ENCODE measurements at regions not wholly inside any gene's neighbourhood (a gene's known extent, or its start where the extent isn't known, plus 50 kb on each side); places are given as distances from the start of the nearest gene placed in this dataset.

DNA sequence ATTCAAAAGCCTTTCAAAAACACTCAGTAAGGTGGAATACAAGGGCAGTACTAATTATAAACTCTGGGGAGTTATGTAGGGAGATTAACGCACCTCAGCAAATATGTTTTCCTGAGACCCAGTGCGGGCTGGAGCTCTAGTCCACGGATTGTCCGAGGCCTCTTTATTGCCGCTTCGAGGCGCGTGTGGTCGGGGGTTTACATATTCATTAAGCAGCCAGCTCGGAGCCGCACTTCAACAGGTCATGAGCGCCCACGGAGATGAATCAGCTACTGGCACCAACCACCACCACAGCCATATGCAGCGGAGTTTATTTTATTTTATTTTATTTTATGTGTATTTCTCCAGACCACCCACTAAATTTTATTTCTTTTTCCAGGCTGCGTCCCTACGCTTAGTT lies 195.9 kb upstream of the ADARB2 start:
- H3K27me3 Mint-ChIP-seq = peaks cover 5% of the 10 kb centered on the region

DNA sequence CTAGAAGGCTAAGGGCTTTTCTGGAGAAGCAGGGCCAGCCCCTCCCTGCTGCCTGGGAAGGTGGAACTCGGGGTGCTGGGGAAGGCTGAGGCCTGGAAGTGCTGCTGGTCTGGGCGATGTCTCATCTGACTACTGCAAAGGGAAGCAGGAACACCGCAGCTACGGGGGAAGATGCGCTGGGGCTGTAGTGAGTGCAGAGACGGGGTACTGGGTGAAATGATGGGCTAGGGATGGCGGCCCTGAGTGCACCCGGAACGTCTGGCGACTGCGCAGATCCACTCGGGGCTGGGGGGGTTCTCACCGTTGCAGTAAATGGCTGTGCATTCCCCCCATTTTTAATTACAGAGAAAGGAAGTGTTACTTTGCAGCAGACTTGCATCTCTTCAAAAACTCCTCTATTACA lies 195.4 kb upstream of the ADARB2 start:
- no peaks in the 10 kb centered on the region for H3K9me3 Mint-ChIP-seq (ENCODE audit: low read depth)
- peaks cover 5% of the 10 kb centered on the region for H3K27me3 Mint-ChIP-seq
- H3K27ac Mint-ChIP-seq = no peak overlapping the region
- H3K36me3 Mint-ChIP-seq (ENCODE audit: insufficient read depth) = no peaks in the 10 kb centered on the region
- H3K4me1 Mint-ChIP-seq (ENCODE audit: low read depth) = no peaks in the 10 kb centered on the region
- TF ChIP-seq, protein P1, sequence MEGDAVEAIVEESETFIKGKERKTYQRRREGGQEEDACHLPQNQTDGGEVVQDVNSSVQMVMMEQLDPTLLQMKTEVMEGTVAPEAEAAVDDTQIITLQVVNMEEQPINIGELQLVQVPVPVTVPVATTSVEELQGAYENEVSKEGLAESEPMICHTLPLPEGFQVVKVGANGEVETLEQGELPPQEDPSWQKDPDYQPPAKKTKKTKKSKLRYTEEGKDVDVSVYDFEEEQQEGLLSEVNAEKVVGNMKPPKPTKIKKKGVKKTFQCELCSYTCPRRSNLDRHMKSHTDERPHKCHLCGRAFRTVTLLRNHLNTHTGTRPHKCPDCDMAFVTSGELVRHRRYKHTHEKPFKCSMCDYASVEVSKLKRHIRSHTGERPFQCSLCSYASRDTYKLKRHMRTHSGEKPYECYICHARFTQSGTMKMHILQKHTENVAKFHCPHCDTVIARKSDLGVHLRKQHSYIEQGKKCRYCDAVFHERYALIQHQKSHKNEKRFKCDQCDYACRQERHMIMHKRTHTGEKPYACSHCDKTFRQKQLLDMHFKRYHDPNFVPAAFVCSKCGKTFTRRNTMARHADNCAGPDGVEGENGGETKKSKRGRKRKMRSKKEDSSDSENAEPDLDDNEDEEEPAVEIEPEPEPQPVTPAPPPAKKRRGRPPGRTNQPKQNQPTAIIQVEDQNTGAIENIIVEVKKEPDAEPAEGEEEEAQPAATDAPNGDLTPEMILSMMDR (IDR thresholded peaks at IDR 0.05; ENCODE audit: unreplicated experiment) = no peak
- no peak for DNase-seq (ENCODE audit: low spot score, unreplicated experiment)
- H3K4me3 Mint-ChIP-seq (ENCODE audit: low read depth) = no peak overlapping the region

More for the DNA sequence above, 195.9 kb upstream of the ADARB2 start:
- no peaks in the 10 kb centered on the region for H3K9me3 Mint-ChIP-seq (ENCODE audit: low read depth)
- H3K4me3 Mint-ChIP-seq (ENCODE audit: low read depth) = no peak overlapping the region
- DNase-seq (ENCODE audit: low spot score, unreplicated experiment) = no peak
- TF ChIP-seq, protein P1 (IDR thresholded peaks at IDR 0.05; ENCODE audit: unreplicated experiment) = no peak
- no peak overlapping the region for H3K27ac Mint-ChIP-seq
- no peaks in the 10 kb centered on the region for H3K4me1 Mint-ChIP-seq (ENCODE audit: low read depth)
- H3K36me3 Mint-ChIP-seq (ENCODE audit: insufficient read depth) = no peaks in the 10 kb centered on the region

DNA sequence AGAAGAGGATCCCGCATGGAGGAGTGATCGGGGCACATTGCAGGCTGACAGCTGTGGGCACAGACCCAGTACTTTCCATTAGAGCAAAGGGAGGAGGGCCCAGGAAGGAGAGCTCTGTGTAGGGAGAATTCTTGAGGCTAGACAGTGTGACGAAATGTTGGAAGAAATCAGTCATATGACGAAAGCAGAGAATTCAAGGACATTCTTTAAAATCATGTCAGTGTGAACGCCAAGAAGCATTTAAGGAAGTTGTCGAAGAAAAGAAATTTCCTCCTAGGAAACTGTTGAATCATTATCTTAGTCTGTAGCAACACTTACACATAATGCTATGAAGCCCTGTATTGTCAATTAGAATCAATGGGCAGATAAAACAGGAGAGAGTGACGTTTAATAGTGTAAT lies 191.3 kb upstream of the ADARB2 start:
- H3K4me3 Mint-ChIP-seq (ENCODE audit: low read depth) = no peak overlapping the region
- DNase-seq (ENCODE audit: low spot score, unreplicated experiment) = no peak
- no peaks in the 10 kb centered on the region for H3K36me3 Mint-ChIP-seq (ENCODE audit: insufficient read depth)
- TF ChIP-seq, protein P1 (IDR thresholded peaks at IDR 0.05; ENCODE audit: unreplicated experiment) = no peak
- no peaks in the 10 kb centered on the region for H3K9me3 Mint-ChIP-seq (ENCODE audit: low read depth)
- no peaks in the 10 kb centered on the region for H3K4me1 Mint-ChIP-seq (ENCODE audit: low read depth)
- H3K27me3 Mint-ChIP-seq = peaks cover 5% of the 10 kb centered on the region
- no peak overlapping the region for H3K27ac Mint-ChIP-seq

DNA sequence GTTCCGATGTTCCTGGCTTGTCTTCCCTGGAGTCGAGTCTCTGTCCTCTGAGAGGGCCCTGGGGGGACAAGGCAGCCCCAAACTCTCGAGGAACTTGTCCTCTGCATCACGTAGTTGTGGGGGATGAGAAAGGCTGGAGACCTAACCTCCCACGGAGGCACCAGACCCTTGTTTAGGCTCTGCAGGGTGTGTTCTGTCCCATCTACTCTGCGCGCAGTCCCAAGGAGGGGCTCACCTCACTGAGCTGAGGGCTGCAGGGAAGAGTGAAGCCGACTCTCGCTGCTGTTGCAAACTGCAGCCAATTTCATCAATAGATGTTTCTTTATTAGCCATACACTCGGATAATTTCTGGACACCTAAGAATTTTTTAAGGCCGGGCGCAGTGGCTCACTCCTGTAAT lies 186.7 kb upstream of the ADARB2 start:
- H3K27ac Mint-ChIP-seq = no peak overlapping the region
- H3K4me1 Mint-ChIP-seq (ENCODE audit: low read depth) = no peaks in the 10 kb centered on the region
- no peaks in the 10 kb centered on the region for H3K27me3 Mint-ChIP-seq
- no peak overlapping the region for H3K4me3 Mint-ChIP-seq (ENCODE audit: low read depth)
- no peaks in the 10 kb centered on the region for H3K36me3 Mint-ChIP-seq (ENCODE audit: insufficient read depth)
- no peak for DNase-seq (ENCODE audit: low spot score, unreplicated experiment)
- TF ChIP-seq, protein P1 (IDR thresholded peaks at IDR 0.05; ENCODE audit: unreplicated experiment) = no peak
- no peaks in the 10 kb centered on the region for H3K9me3 Mint-ChIP-seq (ENCODE audit: low read depth)

DNA sequence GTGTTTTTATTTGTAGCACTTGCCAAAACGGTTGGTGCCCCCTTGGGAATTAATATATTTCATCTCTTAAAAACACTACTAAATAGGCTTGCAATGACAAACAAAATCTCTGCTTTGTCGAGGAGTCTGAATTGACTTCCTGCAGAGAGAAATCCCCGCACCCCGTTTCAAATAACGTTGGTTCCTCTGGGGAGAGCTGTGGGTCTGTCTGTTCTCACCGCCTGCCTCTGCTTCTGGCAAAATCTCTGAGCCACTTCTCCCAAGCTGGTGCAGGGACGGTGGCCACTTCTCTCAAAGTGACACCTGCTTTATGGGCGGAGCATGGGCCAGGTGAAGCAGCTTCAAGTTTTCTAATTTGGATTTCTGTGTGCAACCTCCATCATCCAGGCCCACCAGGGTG lies 186.3 kb upstream of the ADARB2 start:
- Mint-ChIP-seq H3K27me3 (no peaks in the 10 kb centered on the region), H3K27ac (no peak overlapping the region), H3K4me1 (ENCODE audit: low read depth) (no peaks in the 10 kb centered on the region), H3K4me3 (ENCODE audit: low read depth) (no peak overlapping the region), H3K9me3 (ENCODE audit: low read depth) (no peaks in the 10 kb centered on the region), H3K36me3 (ENCODE audit: insufficient read depth) (no peaks in the 10 kb centered on the region)
- no peak for DNase-seq (ENCODE audit: low spot score, unreplicated experiment)
- TF ChIP-seq, protein P1 (IDR thresholded peaks at IDR 0.05; ENCODE audit: unreplicated experiment) = no peak
